ENCODE measurements at regions not wholly inside any gene's neighbourhood (a gene's known extent, or its start where the extent isn't known, plus 50 kb on each side); places are given as distances from the start of the nearest gene placed in this dataset.

GRCh38 chr14:87008965-87009364 lies 984.0 kb downstream of the GALC start:
- Histone ChIP-seq H3K27me3 (replicated peaks) (no peaks in the 10 kb centered on the region), H3K4me3 (ENCODE audit: low read depth, low read length) (no peak overlapping the region), H3K27ac (no peak overlapping the region), H3K36me3 (replicated peaks) (no peaks in the 10 kb centered on the region)
- in situ Hi-C loops (cut with HindIII; ENCODE audit: low pct_ligation_motif_present, low sequenced_read_pairs): no loop called here
- TF ChIP-seq CTCF (IDR thresholded peaks at IDR 0.05; ENCODE audit: low read depth, low read length, missing control alignments): no peak
- DNase-seq: no peak

GRCh38 chr14:87005280-87005679 lies 987.7 kb downstream of the GALC start:
- TF ChIP-seq CTCF (IDR thresholded peaks at IDR 0.05; ENCODE audit: low read depth, low read length, missing control alignments): no peak
- in situ Hi-C loops (cut with HindIII; ENCODE audit: low pct_ligation_motif_present, low sequenced_read_pairs): no loop called here
- H3K36me3 ChIP-seq (replicated peaks): no peaks in the 10 kb centered on the region
- H3K27me3 ChIP-seq (replicated peaks): no peaks in the 10 kb centered on the region
- no peak for DNase-seq
- no peak overlapping the region for H3K27ac ChIP-seq
- no peak overlapping the region for H3K4me3 ChIP-seq (ENCODE audit: low read depth, low read length)

GRCh38 chr14:87002776-87003175 lies 990.2 kb downstream of the GALC start:
- Histone ChIP-seq H3K27me3 (replicated peaks) (no peaks in the 10 kb centered on the region), H3K36me3 (replicated peaks) (no peaks in the 10 kb centered on the region), H3K27ac (no peak overlapping the region), H3K4me3 (ENCODE audit: low read depth, low read length) (no peak overlapping the region)
- TF ChIP-seq CTCF (IDR thresholded peaks at IDR 0.05; ENCODE audit: low read depth, low read length, missing control alignments): no peak
- in situ Hi-C loops (cut with HindIII; ENCODE audit: low pct_ligation_motif_present, low sequenced_read_pairs): no loop called here
- DNase-seq: no peak

- H3K27ac ChIP-seq: no peak overlapping the region
- DNase-seq: no peak
- H3K27me3 ChIP-seq (replicated peaks): no peaks in the 10 kb centered on the region
- no peak overlapping the region for H3K4me3 ChIP-seq (ENCODE audit: low read depth, low read length)
- TF ChIP-seq CTCF (IDR thresholded peaks at IDR 0.05; ENCODE audit: low read depth, low read length, missing control alignments): no peak
- H3K36me3 ChIP-seq (replicated peaks): no peaks in the 10 kb centered on the region
- in situ Hi-C loops (cut with HindIII; ENCODE audit: low pct_ligation_motif_present, low sequenced_read_pairs): no loop called here
Observed at GRCh38 chr14:87001333-87001732, 991.6 kb downstream of the GALC start.

- H3K27ac ChIP-seq: no peak overlapping the region
- in situ Hi-C loops (cut with HindIII; ENCODE audit: low pct_ligation_motif_present, low sequenced_read_pairs): no loop called here
- H3K27me3 ChIP-seq (replicated peaks): no peaks in the 10 kb centered on the region
- no peak for TF ChIP-seq CTCF (IDR thresholded peaks at IDR 0.05; ENCODE audit: low read depth, low read length, missing control alignments)
- no peaks in the 10 kb centered on the region for H3K36me3 ChIP-seq (replicated peaks)
- no peak for DNase-seq
- no peak overlapping the region for H3K4me3 ChIP-seq (ENCODE audit: low read depth, low read length)
Observed at GRCh38 chr14:87000081-87000480, 992.9 kb downstream of the GALC start.

- no peaks in the 10 kb centered on the region for H3K27me3 ChIP-seq (replicated peaks)
- no peaks in the 10 kb centered on the region for H3K36me3 ChIP-seq (replicated peaks)
- in situ Hi-C loops (cut with HindIII; ENCODE audit: low pct_ligation_motif_present, low sequenced_read_pairs): no loop called here
- no peak overlapping the region for H3K4me3 ChIP-seq (ENCODE audit: low read depth, low read length)
- no peak overlapping the region for H3K27ac ChIP-seq
- TF ChIP-seq CTCF (IDR thresholded peaks at IDR 0.05; ENCODE audit: low read depth, low read length, missing control alignments): no peak
- no peak for DNase-seq
Observed at GRCh38 chr14:86999036-86999435, 993.9 kb downstream of the GALC start.
